HepG2 (cell line): ENCODE measurements at regions not wholly inside any gene's neighbourhood (a gene's known extent, or its start where the extent isn't known, plus 50 kb on each side); places are given as distances from the start of the nearest gene placed in this dataset.

Experiments used
- BRD4 ChIP-seq: sonication (generic); formaldehyde crosslinking; IDR thresholded peaks from 2 replicates; pipeline ENCODE4 v1.4.0; 2020; ENCODE audit warnings: missing genetic modification reagents
- NR2F6 ChIP-seq, 2 experiments: IDR thresholded peaks; 2 replicates each; pipeline ENCODE4 v1.6.1; 2016; ENCODE audit warnings: antibody characterized with exemption in 1 of 2, mild to moderate bottlenecking in 1 of 2
- ONECUT2 ChIP-seq: sonication (generic); formaldehyde crosslinking; IDR thresholded peaks from 2 replicates; pipeline ENCODE4 v1.4.0; 2020; ENCODE audit warnings: missing genetic modification reagents
- POGZ ChIP-seq: sonication (generic); formaldehyde crosslinking; IDR thresholded peaks from 2 replicates; pipeline ENCODE4 v1.4.0; 2020; ENCODE audit warnings: mild to moderate bottlenecking, missing genetic modification reagents
- RFXAP ChIP-seq: sonication (generic); formaldehyde crosslinking; IDR thresholded peaks from 2 replicates; pipeline ENCODE4 v1.4.0; 2020; ENCODE audit warnings: missing genetic modification reagents, borderline replicate concordance
- WIZ ChIP-seq: sonication (generic); formaldehyde crosslinking; IDR thresholded peaks from 2 replicates; pipeline ENCODE4 v1.5.1; 2020; ENCODE audit warnings: mild to moderate bottlenecking, missing genetic modification reagents
- ZFP41 ChIP-seq: sonication (generic); formaldehyde crosslinking; IDR thresholded peaks from 2 replicates; pipeline ENCODE4 v1.4.0; 2020; ENCODE audit warnings: mild to moderate bottlenecking, missing genetic modification reagents, borderline replicate concordance
- ZNF264 ChIP-seq: sonication (generic); formaldehyde crosslinking; IDR thresholded peaks from 2 replicates; pipeline ENCODE4 v1.4.0; 2020; ENCODE audit warnings: missing genetic modification reagents
- ZNF652 ChIP-seq: IDR thresholded peaks from 2 replicates; pipeline ENCODE4 v1.6.1; 2016; ENCODE audit warnings: low read depth, borderline replicate concordance
- TF ChIP-seq, protein P1 (sequence below): sonication (generic); formaldehyde crosslinking; conservative IDR thresholded peaks from 2 replicates; pipeline ENCODE4 v1.4.0; 2020; ENCODE audit warnings: missing genetic modification reagents
- TF ChIP-seq, protein P2 (sequence below): sonication (generic); formaldehyde crosslinking; IDR thresholded peaks from 2 replicates; pipeline ENCODE4 v1.8.1; 2023; ENCODE audit warnings: mild to moderate bottlenecking, missing genetic modification reagents, borderline replicate concordance
- TF ChIP-seq, protein P3 (sequence below): sonication (generic); formaldehyde crosslinking; IDR thresholded peaks from 2 replicates; pipeline ENCODE4 v1.4.0; 2020; ENCODE audit warnings: mild to moderate bottlenecking, missing genetic modification reagents
- TF ChIP-seq, protein P4 (sequence below): sonication (generic); formaldehyde crosslinking; conservative IDR thresholded peaks from 2 replicates; pipeline ENCODE4 v1.4.0; 2020; ENCODE audit warnings: missing genetic modification reagents
- TF ChIP-seq, protein P5 (sequence below): sonication (generic); formaldehyde crosslinking; IDR thresholded peaks from 2 replicates; pipeline ENCODE4 v1.5.0; 2020; ENCODE audit warnings: missing genetic modification reagents
- TF ChIP-seq, protein P6 (sequence below): sonication (generic); formaldehyde crosslinking; IDR thresholded peaks from 2 replicates; pipeline ENCODE4 v1.8.1; 2022; ENCODE audit warnings: mild to moderate bottlenecking, missing genetic modification reagents
- TF ChIP-seq, protein P7 (sequence below): sonication (generic); formaldehyde crosslinking; IDR thresholded peaks from 2 replicates; pipeline ENCODE4 v1.4.0; 2020; ENCODE audit warnings: low read depth, missing genetic modification reagents

DNA sequence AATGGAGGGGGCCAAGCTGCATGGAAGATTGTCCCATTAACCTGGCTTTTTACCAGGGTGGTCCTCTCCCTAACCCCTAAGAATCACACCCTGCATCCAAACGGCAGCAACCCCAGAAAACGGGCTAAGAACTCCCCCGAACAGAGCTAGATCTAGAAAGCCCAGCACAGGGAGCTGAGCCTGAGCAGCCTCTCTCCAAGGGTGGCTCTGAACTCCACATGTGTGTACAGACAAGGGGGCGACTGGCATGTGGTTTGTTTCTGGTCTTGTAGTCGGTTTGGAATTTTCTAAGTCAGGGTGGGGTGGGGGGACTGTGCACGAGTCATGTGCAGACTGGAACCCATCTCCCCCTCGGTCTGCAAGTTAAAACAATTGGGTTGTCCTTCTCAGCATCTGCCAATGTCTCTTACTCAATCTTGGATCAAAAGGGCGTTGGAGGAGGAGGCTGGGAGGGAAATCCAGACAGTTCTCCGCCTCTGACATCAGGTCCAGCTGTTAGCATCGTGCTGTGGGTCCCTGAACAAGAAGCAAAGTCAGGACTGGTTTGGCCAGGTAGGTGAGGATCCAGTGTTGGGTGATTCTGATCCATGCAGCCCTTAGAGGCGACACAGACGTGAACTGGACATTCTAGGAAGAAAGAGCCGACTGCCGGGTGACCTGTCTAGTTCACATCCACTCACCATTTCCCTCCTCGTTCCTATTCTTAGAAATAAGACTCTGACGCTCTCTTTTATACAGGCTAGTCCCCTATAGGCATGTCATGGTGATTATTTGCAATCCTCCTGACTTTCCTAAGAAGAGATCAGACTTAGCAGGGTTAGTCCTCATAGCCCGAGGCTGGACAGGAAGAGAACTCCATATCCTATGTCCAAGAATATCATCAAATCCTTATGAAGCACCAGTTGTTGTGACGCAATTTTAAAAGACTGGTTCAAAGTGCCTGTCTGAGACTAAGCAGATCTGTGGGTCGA, 381.8 kb downstream of the SOX9 start (continued):
- TF ChIP-seq, protein P1, sequence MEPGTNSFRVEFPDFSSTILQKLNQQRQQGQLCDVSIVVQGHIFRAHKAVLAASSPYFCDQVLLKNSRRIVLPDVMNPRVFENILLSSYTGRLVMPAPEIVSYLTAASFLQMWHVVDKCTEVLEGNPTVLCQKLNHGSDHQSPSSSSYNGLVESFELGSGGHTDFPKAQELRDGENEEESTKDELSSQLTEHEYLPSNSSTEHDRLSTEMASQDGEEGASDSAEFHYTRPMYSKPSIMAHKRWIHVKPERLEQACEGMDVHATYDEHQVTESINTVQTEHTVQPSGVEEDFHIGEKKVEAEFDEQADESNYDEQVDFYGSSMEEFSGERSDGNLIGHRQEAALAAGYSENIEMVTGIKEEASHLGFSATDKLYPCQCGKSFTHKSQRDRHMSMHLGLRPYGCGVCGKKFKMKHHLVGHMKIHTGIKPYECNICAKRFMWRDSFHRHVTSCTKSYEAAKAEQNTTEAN (CRISPR knock-in tag) = 0 out of 2 replicates have a peak, but pooled peaks have one; percentile 47
- TF ChIP-seq, protein P2, sequence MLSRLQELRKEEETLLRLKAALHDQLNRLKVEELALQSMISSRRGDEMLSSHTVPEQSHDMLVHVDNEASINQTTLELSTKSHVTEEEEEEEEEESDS (CRISPR knock-in tag) = 0 out of 2 replicates have a peak, but pooled peaks have one; percentile 12
- TF ChIP-seq, protein P3, sequence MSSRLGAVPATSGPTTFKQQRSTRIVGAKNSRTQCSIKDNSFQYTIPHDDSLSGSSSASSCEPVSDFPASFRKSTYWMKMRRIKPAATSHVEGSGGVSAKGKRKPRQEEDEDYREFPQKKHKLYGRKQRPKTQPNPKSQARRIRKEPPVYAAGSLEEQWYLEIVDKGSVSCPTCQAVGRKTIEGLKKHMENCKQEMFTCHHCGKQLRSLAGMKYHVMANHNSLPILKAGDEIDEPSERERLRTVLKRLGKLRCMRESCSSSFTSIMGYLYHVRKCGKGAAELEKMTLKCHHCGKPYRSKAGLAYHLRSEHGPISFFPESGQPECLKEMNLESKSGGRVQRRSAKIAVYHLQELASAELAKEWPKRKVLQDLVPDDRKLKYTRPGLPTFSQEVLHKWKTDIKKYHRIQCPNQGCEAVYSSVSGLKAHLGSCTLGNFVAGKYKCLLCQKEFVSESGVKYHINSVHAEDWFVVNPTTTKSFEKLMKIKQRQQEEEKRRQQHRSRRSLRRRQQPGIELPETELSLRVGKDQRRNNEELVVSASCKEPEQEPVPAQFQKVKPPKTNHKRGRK (CRISPR knock-in tag) = 0 out of 2 replicates have a peak, but pooled peaks have one; percentile 44
- TF ChIP-seq ZNF264 (CRISPR knock-in tag) (peak; percentile 65; the same call in 1 of the 2 replicates), BRD4 (CRISPR knock-in tag) (peak; percentile 93), POGZ (CRISPR knock-in tag) (peak; percentile 1), ZFP41 (peak; percentile 78; the same call in 1 of the 2 replicates), WIZ (CRISPR knock-in tag) (no peak), ONECUT2 (CRISPR knock-in tag) (peak; percentile 79), NR2F6 (IDR thresholded peaks at IDR 0.05) (peak; percentile 70), NR2F6 (CRISPR knock-in tag; IDR thresholded peaks at IDR 0.05) (peak; percentile 75; the same call in 1 of the 2 replicates), RFXAP (CRISPR knock-in tag) (peak; percentile 94; the same call in 1 of the 2 replicates), ZNF652 (CRISPR knock-in tag) (no peak)
- TF ChIP-seq, protein P4, sequence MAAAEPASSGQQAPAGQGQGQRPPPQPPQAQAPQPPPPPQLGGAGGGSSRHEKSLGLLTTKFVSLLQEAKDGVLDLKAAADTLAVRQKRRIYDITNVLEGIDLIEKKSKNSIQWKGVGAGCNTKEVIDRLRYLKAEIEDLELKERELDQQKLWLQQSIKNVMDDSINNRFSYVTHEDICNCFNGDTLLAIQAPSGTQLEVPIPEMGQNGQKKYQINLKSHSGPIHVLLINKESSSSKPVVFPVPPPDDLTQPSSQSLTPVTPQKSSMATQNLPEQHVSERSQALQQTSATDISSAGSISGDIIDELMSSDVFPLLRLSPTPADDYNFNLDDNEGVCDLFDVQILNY (CRISPR knock-in tag) = no peak
- TF ChIP-seq, protein P5, sequence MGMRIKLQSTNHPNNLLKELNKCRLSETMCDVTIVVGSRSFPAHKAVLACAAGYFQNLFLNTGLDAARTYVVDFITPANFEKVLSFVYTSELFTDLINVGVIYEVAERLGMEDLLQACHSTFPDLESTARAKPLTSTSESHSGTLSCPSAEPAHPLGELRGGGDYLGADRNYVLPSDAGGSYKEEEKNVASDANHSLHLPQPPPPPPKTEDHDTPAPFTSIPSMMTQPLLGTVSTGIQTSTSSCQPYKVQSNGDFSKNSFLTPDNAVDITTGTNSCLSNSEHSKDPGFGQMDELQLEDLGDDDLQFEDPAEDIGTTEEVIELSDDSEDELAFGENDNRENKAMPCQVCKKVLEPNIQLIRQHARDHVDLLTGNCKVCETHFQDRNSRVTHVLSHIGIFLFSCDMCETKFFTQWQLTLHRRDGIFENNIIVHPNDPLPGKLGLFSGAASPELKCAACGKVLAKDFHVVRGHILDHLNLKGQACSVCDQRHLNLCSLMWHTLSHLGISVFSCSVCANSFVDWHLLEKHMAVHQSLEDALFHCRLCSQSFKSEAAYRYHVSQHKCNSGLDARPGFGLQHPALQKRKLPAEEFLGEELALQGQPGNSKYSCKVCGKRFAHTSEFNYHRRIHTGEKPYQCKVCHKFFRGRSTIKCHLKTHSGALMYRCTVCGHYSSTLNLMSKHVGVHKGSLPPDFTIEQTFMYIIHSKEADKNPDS (CRISPR knock-in tag) = 0 out of 2 replicates have a peak, but pooled peaks have one; percentile 56
- TF ChIP-seq, protein P6, sequence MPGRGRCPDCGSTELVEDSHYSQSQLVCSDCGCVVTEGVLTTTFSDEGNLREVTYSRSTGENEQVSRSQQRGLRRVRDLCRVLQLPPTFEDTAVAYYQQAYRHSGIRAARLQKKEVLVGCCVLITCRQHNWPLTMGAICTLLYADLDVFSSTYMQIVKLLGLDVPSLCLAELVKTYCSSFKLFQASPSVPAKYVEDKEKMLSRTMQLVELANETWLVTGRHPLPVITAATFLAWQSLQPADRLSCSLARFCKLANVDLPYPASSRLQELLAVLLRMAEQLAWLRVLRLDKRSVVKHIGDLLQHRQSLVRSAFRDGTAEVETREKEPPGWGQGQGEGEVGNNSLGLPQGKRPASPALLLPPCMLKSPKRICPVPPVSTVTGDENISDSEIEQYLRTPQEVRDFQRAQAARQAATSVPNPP = 0 out of 2 replicates have a peak, but pooled peaks have one; percentile 41
- TF ChIP-seq, protein P7, sequence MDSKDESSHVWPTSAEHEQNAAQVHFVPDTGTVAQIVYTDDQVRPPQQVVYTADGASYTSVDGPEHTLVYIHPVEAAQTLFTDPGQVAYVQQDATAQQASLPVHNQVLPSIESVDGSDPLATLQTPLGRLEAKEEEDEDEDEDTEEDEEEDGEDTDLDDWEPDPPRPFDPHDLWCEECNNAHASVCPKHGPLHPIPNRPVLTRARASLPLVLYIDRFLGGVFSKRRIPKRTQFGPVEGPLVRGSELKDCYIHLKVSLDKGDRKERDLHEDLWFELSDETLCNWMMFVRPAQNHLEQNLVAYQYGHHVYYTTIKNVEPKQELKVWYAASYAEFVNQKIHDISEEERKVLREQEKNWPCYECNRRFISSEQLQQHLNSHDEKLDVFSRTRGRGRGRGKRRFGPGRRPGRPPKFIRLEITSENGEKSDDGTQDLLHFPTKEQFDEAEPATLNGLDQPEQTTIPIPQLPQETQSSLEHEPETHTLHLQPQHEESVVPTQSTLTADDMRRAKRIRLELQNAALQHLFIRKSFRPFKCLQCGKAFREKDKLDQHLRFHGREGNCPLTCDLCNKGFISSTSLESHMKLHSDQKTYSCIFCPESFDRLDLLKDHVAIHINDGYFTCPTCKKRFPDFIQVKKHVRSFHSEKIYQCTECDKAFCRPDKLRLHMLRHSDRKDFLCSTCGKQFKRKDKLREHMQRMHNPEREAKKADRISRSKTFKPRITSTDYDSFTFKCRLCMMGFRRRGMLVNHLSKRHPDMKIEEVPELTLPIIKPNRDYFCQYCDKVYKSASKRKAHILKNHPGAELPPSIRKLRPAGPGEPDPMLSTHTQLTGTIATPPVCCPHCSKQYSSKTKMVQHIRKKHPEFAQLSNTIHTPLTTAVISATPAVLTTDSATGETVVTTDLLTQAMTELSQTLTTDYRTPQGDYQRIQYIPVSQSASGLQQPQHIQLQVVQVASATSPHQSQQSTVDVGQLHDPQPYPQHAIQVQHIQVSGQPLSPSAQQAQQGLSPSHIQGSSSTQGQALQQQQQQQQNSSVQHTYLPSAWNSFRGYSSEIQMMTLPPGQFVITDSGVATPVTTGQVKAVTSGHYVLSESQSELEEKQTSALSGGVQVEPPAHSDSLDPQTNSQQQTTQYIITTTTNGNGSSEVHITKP (CRISPR knock-in tag) = peak; percentile 80
